ENCODE measurements at regions not wholly inside any gene's neighbourhood (a gene's known extent, or its start where the extent isn't known, plus 50 kb on each side); places are given as distances from the start of the nearest gene placed in this dataset.
A peak's percentile ranks its signal among the peaks of the same experiment; 100 is the strongest.
"Not testable (repeated sequence)": the region's sequence is repeated elsewhere in the genome, so short reads cannot be mapped to it uniquely, and the experiment has no call there.

- DNase-seq (ENCODE audit: low read depth); H3K4me3 ChIP-seq (ENCODE audit: low read depth, low read length): not testable (repeated sequence)
- peak; percentile 25 for TF ChIP-seq CTCF (conservative IDR thresholded peaks at IDR 0.05; ENCODE audit: low read depth, low read length)
Observed at GRCh38 chr9:138211544-138212219, 334.1 kb downstream of the CACNA1B start.

- H3K4me3 ChIP-seq (ENCODE audit: low read depth, low read length); DNase-seq (ENCODE audit: low read depth): not testable (repeated sequence)
Observed at GRCh38 chr9:138212811-138213210, 335.2 kb downstream of the CACNA1B start.

GRCh38 chr9:138213748-138214147 lies 336.2 kb downstream of the CACNA1B start:
- not testable (repeated sequence) for DNase-seq (ENCODE audit: low read depth); H3K4me3 ChIP-seq (ENCODE audit: low read depth, low read length)

- not testable (repeated sequence) for H3K4me3 ChIP-seq (ENCODE audit: low read depth, low read length); DNase-seq (ENCODE audit: low read depth)
Observed at GRCh38 chr9:138214548-138214947, 337.0 kb downstream of the CACNA1B start.

- not testable (repeated sequence) for H3K4me3 ChIP-seq (ENCODE audit: low read depth, low read length); DNase-seq (ENCODE audit: low read depth)
Observed at GRCh38 chr9:138215588-138215987, 338.0 kb downstream of the CACNA1B start.

GRCh38 chr9:138216817-138217216 lies 339.2 kb downstream of the CACNA1B start:
- DNase-seq (ENCODE audit: low read depth); H3K4me3 ChIP-seq (ENCODE audit: low read depth, low read length): not testable (repeated sequence)

- not testable (repeated sequence) for H3K4me3 ChIP-seq (ENCODE audit: low read depth, low read length); DNase-seq (ENCODE audit: low read depth)
Observed at GRCh38 chr9:138217284-138217850, 339.8 kb downstream of the CACNA1B start.

GRCh38 chr9:138219249-138219648 lies 341.7 kb downstream of the CACNA1B start:
- not testable (repeated sequence) for DNase-seq (ENCODE audit: low read depth); H3K4me3 ChIP-seq (ENCODE audit: low read depth, low read length)

GRCh38 chr9:138221446-138222054 lies 344.0 kb downstream of the CACNA1B start:
- H3K4me3 ChIP-seq (ENCODE audit: low read depth, low read length); DNase-seq (ENCODE audit: low read depth): not testable (repeated sequence)

- not testable (repeated sequence) for H3K4me3 ChIP-seq (ENCODE audit: low read depth, low read length); DNase-seq (ENCODE audit: low read depth)
Observed at GRCh38 chr9:138237099-138237498, 359.5 kb downstream of the CACNA1B start.

- not testable (repeated sequence) for H3K4me3 ChIP-seq (ENCODE audit: low read depth, low read length)
Observed at GRCh38 chr9:138282903-138283302, 405.3 kb downstream of the CACNA1B start.

More at GRCh38 chr9:138282903-138283302, 405.3 kb downstream of the CACNA1B start:
- DNase-seq (ENCODE audit: low read depth): not testable (repeated sequence)
